ENCODE measurements at regions not wholly inside any gene's neighbourhood (a gene's known extent, or its start where the extent isn't known, plus 50 kb on each side); places are given as distances from the start of the nearest gene placed in this dataset.

GRCh38 chrX:39820938-39821708 is 276.6 kb downstream of the BCOR start:
- no peaks in the 10 kb centered on the region for H3K4me1 ChIP-seq (ENCODE audit: control insufficient read depth, insufficient read depth, low read length)
- peaks cover 14% of the 10 kb centered on the region for H3K27me3 ChIP-seq (replicated peaks; ENCODE audit: control insufficient read depth, insufficient read depth, low read length)
- H3K9ac ChIP-seq (ENCODE audit: low read length), result no peak overlapping the region
- H3K9me3 ChIP-seq (ENCODE audit: control insufficient read depth, low read length), result peaks cover 21% of the 10 kb centered on the region
- peak; percentile 53 for DNase-seq (ENCODE audit: low read depth)
- no peaks in the 10 kb centered on the region for H3K36me3 ChIP-seq (ENCODE audit: control insufficient read depth, insufficient read depth, low read length, severe bottlenecking)
- H3K4me3 ChIP-seq (ENCODE audit: low read length), result no peak overlapping the region

GRCh38 chrX:39821709-39822095 is 276.1 kb downstream of the BCOR start:
- no peak for DNase-seq (ENCODE audit: low read depth)
- Histone ChIP-seq H3K27me3 (replicated peaks; ENCODE audit: control insufficient read depth, insufficient read depth, low read length) (peaks cover 17% of the 10 kb centered on the region), H3K9ac (ENCODE audit: low read length) (no peak overlapping the region), H3K9me3 (ENCODE audit: control insufficient read depth, low read length) (peaks cover 23% of the 10 kb centered on the region), H3K36me3 (ENCODE audit: control insufficient read depth, insufficient read depth, low read length, severe bottlenecking) (no peaks in the 10 kb centered on the region), H3K4me1 (ENCODE audit: control insufficient read depth, insufficient read depth, low read length) (no peaks in the 10 kb centered on the region), H3K4me3 (ENCODE audit: low read length) (no peak overlapping the region)

GRCh38 chrX:39822133-39822748 is 275.5 kb downstream of the BCOR start:
- Histone ChIP-seq H3K9me3 (ENCODE audit: control insufficient read depth, low read length) (peaks cover 23% of the 10 kb centered on the region), H3K27me3 (replicated peaks; ENCODE audit: control insufficient read depth, insufficient read depth, low read length) (peaks cover 21% of the 10 kb centered on the region), H3K4me3 (ENCODE audit: low read length) (no peak overlapping the region), H3K4me1 (ENCODE audit: control insufficient read depth, insufficient read depth, low read length) (no peaks in the 10 kb centered on the region), H3K9ac (ENCODE audit: low read length) (no peak overlapping the region), H3K36me3 (ENCODE audit: control insufficient read depth, insufficient read depth, low read length, severe bottlenecking) (no peaks in the 10 kb centered on the region)
- no peak for DNase-seq (ENCODE audit: low read depth)

- DNase-seq (ENCODE audit: low read depth), result no peak
- Histone ChIP-seq H3K4me1 (ENCODE audit: control insufficient read depth, insufficient read depth, low read length) (no peaks in the 10 kb centered on the region), H3K4me3 (ENCODE audit: low read length) (no peak overlapping the region), H3K36me3 (ENCODE audit: control insufficient read depth, insufficient read depth, low read length, severe bottlenecking) (no peaks in the 10 kb centered on the region), H3K9ac (ENCODE audit: low read length) (no peak overlapping the region), H3K27me3 (replicated peaks; ENCODE audit: control insufficient read depth, insufficient read depth, low read length) (peaks cover 17% of the 10 kb centered on the region), H3K9me3 (ENCODE audit: control insufficient read depth, low read length) (peaks cover 23% of the 10 kb centered on the region)
Observed at GRCh38 chrX:39823424-39823823, 274.3 kb downstream of the BCOR start.

- peaks cover 26% of the 10 kb centered on the region for H3K9me3 ChIP-seq (ENCODE audit: control insufficient read depth, low read length)
- H3K4me1 ChIP-seq (ENCODE audit: control insufficient read depth, insufficient read depth, low read length), result no peaks in the 10 kb centered on the region
- H3K27me3 ChIP-seq (replicated peaks; ENCODE audit: control insufficient read depth, insufficient read depth, low read length), result peaks cover 20% of the 10 kb centered on the region
- DNase-seq (ENCODE audit: low read depth), result no peak
- no peak overlapping the region for H3K4me3 ChIP-seq (ENCODE audit: low read length)
- H3K36me3 ChIP-seq (ENCODE audit: control insufficient read depth, insufficient read depth, low read length, severe bottlenecking), result no peaks in the 10 kb centered on the region
- H3K9ac ChIP-seq (ENCODE audit: low read length), result no peak overlapping the region
Observed at GRCh38 chrX:39823854-39824253, 273.9 kb downstream of the BCOR start.

- Histone ChIP-seq H3K4me3 (ENCODE audit: low read length) (no peak overlapping the region), H3K36me3 (ENCODE audit: control insufficient read depth, insufficient read depth, low read length, severe bottlenecking) (no peaks in the 10 kb centered on the region), H3K9ac (ENCODE audit: low read length) (no peak overlapping the region), H3K4me1 (ENCODE audit: control insufficient read depth, insufficient read depth, low read length) (no peaks in the 10 kb centered on the region), H3K27me3 (replicated peaks; ENCODE audit: control insufficient read depth, insufficient read depth, low read length) (peaks cover 32% of the 10 kb centered on the region), H3K9me3 (ENCODE audit: control insufficient read depth, low read length) (peaks cover 40% of the 10 kb centered on the region)
- DNase-seq (ENCODE audit: low read depth), result no peak
Observed at GRCh38 chrX:39826813-39827543, 270.8 kb downstream of the BCOR start.

GRCh38 chrX:39827951-39828350 is 269.8 kb downstream of the BCOR start:
- no peak overlapping the region for H3K9ac ChIP-seq (ENCODE audit: low read length)
- H3K27me3 ChIP-seq (replicated peaks; ENCODE audit: control insufficient read depth, insufficient read depth, low read length), result peaks cover 36% of the 10 kb centered on the region
- H3K9me3 ChIP-seq (ENCODE audit: control insufficient read depth, low read length), result peaks cover 36% of the 10 kb centered on the region
- DNase-seq (ENCODE audit: low read depth), result no peak
- H3K36me3 ChIP-seq (ENCODE audit: control insufficient read depth, insufficient read depth, low read length, severe bottlenecking), result no peaks in the 10 kb centered on the region
- H3K4me3 ChIP-seq (ENCODE audit: low read length), result no peak overlapping the region
- H3K4me1 ChIP-seq (ENCODE audit: control insufficient read depth, insufficient read depth, low read length), result no peaks in the 10 kb centered on the region

GRCh38 chrX:39828971-39829370 is 268.8 kb downstream of the BCOR start:
- H3K4me3 ChIP-seq (ENCODE audit: low read length), result no peak overlapping the region
- H3K36me3 ChIP-seq (ENCODE audit: control insufficient read depth, insufficient read depth, low read length, severe bottlenecking), result no peaks in the 10 kb centered on the region
- DNase-seq (ENCODE audit: low read depth), result no peak
- peaks cover 27% of the 10 kb centered on the region for H3K9me3 ChIP-seq (ENCODE audit: control insufficient read depth, low read length)
- H3K27me3 ChIP-seq (replicated peaks; ENCODE audit: control insufficient read depth, insufficient read depth, low read length), result peaks cover 36% of the 10 kb centered on the region
- H3K4me1 ChIP-seq (ENCODE audit: control insufficient read depth, insufficient read depth, low read length), result no peaks in the 10 kb centered on the region
- no peak overlapping the region for H3K9ac ChIP-seq (ENCODE audit: low read length)

GRCh38 chrX:39829965-39830364 is 267.8 kb downstream of the BCOR start:
- DNase-seq (ENCODE audit: low read depth), result no peak
- Histone ChIP-seq H3K4me3 (ENCODE audit: low read length) (no peak overlapping the region), H3K9ac (ENCODE audit: low read length) (no peak overlapping the region)

GRCh38 chrX:39830414-39830813 is 267.3 kb downstream of the BCOR start:
- H3K9ac ChIP-seq (ENCODE audit: low read length), result no peak overlapping the region
- no peak overlapping the region for H3K4me3 ChIP-seq (ENCODE audit: low read length)
- DNase-seq (ENCODE audit: low read depth), result no peak
- H3K9me3 ChIP-seq (ENCODE audit: control insufficient read depth, low read length), result peaks cover 26% of the 10 kb centered on the region
- no peaks in the 10 kb centered on the region for H3K4me1 ChIP-seq (ENCODE audit: control insufficient read depth, insufficient read depth, low read length)
- H3K36me3 ChIP-seq (ENCODE audit: control insufficient read depth, insufficient read depth, low read length, severe bottlenecking), result no peaks in the 10 kb centered on the region
- H3K27me3 ChIP-seq (replicated peaks; ENCODE audit: control insufficient read depth, insufficient read depth, low read length), result peaks cover 32% of the 10 kb centered on the region

More at GRCh38 chrX:39829965-39830364, 267.8 kb downstream of the BCOR start:
- peaks cover 36% of the 10 kb centered on the region for H3K27me3 ChIP-seq (replicated peaks; ENCODE audit: control insufficient read depth, insufficient read depth, low read length)
- peaks cover 27% of the 10 kb centered on the region for H3K9me3 ChIP-seq (ENCODE audit: control insufficient read depth, low read length)
- H3K4me1 ChIP-seq (ENCODE audit: control insufficient read depth, insufficient read depth, low read length), result no peaks in the 10 kb centered on the region
- H3K36me3 ChIP-seq (ENCODE audit: control insufficient read depth, insufficient read depth, low read length, severe bottlenecking), result no peaks in the 10 kb centered on the region

- Histone ChIP-seq H3K36me3 (ENCODE audit: control insufficient read depth, insufficient read depth, low read length, severe bottlenecking) (no peaks in the 10 kb centered on the region), H3K9me3 (ENCODE audit: control insufficient read depth, low read length) (peaks cover 18% of the 10 kb centered on the region), H3K4me1 (ENCODE audit: control insufficient read depth, insufficient read depth, low read length) (no peaks in the 10 kb centered on the region), H3K4me3 (ENCODE audit: low read length) (no peak overlapping the region), H3K27me3 (replicated peaks; ENCODE audit: control insufficient read depth, insufficient read depth, low read length) (peaks cover 19% of the 10 kb centered on the region), H3K9ac (ENCODE audit: low read length) (no peak overlapping the region)
- no peak for DNase-seq (ENCODE audit: low read depth)
Observed at GRCh38 chrX:39832211-39832610, 265.5 kb downstream of the BCOR start.
